GM21423 (cell line): ENCODE measurements at regions not wholly inside any gene's neighbourhood (a gene's known extent, or its start where the extent isn't known, plus 50 kb on each side); places are given as distances from the start of the nearest gene placed in this dataset.
"Not testable (repeated sequence)": the region's sequence is repeated elsewhere in the genome, so short reads cannot be mapped to it uniquely, and the experiment has no call there.

ENCODE experiments used
- ATAC-seq: cut with Tn5 transposase; IDR thresholded peaks from one replicate; pipeline ENCODE4 v1.9.1; 2021; ENCODE audit warnings: mild to moderate bottlenecking, moderate library complexity; ENCODE audit not compliant: unreplicated experiment

- ATAC-seq: peak; percentile 90
Measured at GRCh38 chr12:75944097-75944904, 87.3 kb downstream of the PHLDA1 start.

GRCh38 chr12:75943730-75944096 is 87.9 kb downstream of the PHLDA1 start:
- no peak for ATAC-seq

- not testable (repeated sequence) for ATAC-seq
Measured at GRCh38 chr12:75941661-75942060, 89.9 kb downstream of the PHLDA1 start.

- ATAC-seq: no peak
Measured at GRCh38 chr12:75939016-75939642, 92.4 kb downstream of the PHLDA1 start.

- ATAC-seq: no peak
Measured at GRCh38 chr12:75938189-75938588, 93.4 kb downstream of the PHLDA1 start.

GRCh38 chr12:75937486-75937885 is 94.1 kb downstream of the PHLDA1 start:
- no peak for ATAC-seq

- no peak for ATAC-seq
Measured at GRCh38 chr12:75936515-75937440, 94.8 kb downstream of the PHLDA1 start.

GRCh38 chr12:75935539-75936242 is 95.9 kb downstream of the PHLDA1 start:
- ATAC-seq: no peak

GRCh38 chr12:75933101-75933500 is 98.5 kb downstream of the PHLDA1 start:
- ATAC-seq: no peak

- ATAC-seq: no peak
Measured at GRCh38 chr12:75932241-75932640, 99.3 kb downstream of the PHLDA1 start.

GRCh38 chr12:75923964-75924666 is 107.5 kb downstream of the PHLDA1 start:
- no peak for ATAC-seq

GRCh38 chr12:75922944-75923642 is 108.5 kb downstream of the PHLDA1 start:
- no peak for ATAC-seq

- ATAC-seq: no peak
Measured at GRCh38 chr12:75921622-75922289, 109.8 kb downstream of the PHLDA1 start.

GRCh38 chr12:75917715-75918114 is 113.9 kb downstream of the PHLDA1 start:
- ATAC-seq: no peak

GRCh38 chr12:75917083-75917482 is 114.5 kb downstream of the PHLDA1 start:
- ATAC-seq: peak; percentile 84

GRCh38 chr12:75913502-75914351 is 117.8 kb downstream of the PHLDA1 start:
- ATAC-seq: no peak

- no peak for ATAC-seq
Measured at GRCh38 chr12:75909714-75910656, 121.6 kb downstream of the PHLDA1 start.
